Vagina (tissue), 2 donors: ENCODE measurements at regions not wholly inside any gene's neighbourhood (a gene's known extent, or its start where the extent isn't known, plus 50 kb on each side); places are given as distances from the start of the nearest gene placed in this dataset.

Experiments used
- DNase-seq, 2 donors: peaks; one replicate each; pipeline ENCODE4 v3.0.0-alpha.2; 2017; ENCODE audit errors: extremely low spot score in 2 of 2
- H3K27ac ChIP-seq: fragments of 200-600 bp; sonication (generic); one replicate; pipeline ENCODE4 v1.5.1; 2019
- H3K27me3 ChIP-seq: fragments of 200-600 bp; sonication (generic); one replicate; pipeline ENCODE4 v1.5.1; 2019
- H3K36me3 ChIP-seq, 2 donors: fragments of 200-600 bp; sonication (generic); one replicate each; pipeline ENCODE4 v1.5.1; 2017 to 2019
- H3K4me1 ChIP-seq: fragments of 200-600 bp; sonication (generic); one replicate; pipeline ENCODE4 v1.5.1; 2019
- H3K4me3 ChIP-seq, 2 donors: fragments of 200-600 bp; sonication (generic); 1 replicate in 1 of 2; 2 replicates in 1 of 2; pipeline ENCODE4 v1.5.1; 2016 to 2019
- H3K9me3 ChIP-seq: fragments of 200-600 bp; sonication (generic); one replicate; pipeline ENCODE4 v1.5.1; 2019
- CTCF ChIP-seq, 3 experiments: fragments of 450-650 bp in 2 of 3; fragments of 200-600 bp in 1 of 3; sonication (generic) in 1 of 3; IDR thresholded peaks; one replicate each; pipeline ENCODE4 v1.5.1; 2017 to 2019; ENCODE audit warnings: antibody characterized with exemption in 3 of 3, mild to moderate bottlenecking in 2 of 3, moderate library complexity in 2 of 3
- POLR2A ChIP-seq, 2 donors: fragments of 450-650 bp; IDR thresholded peaks; one replicate each; pipeline ENCODE4 v1.6.1; 2017; ENCODE audit warnings: antibody characterized with exemption in 2 of 2, mild to moderate bottlenecking in 2 of 2, moderate library complexity in 2 of 2
- POLR2AphosphoS5 ChIP-seq, 2 donors: sonication (generic); formaldehyde crosslinking; IDR thresholded peaks; one replicate each; pipeline ENCODE4 v1.9.0; 2017; ENCODE audit warnings: antibody characterized with exemption in 2 of 2, mild to moderate bottlenecking in 2 of 2, low read depth in 1 of 2; ENCODE audit not compliant: insufficient read depth in 1 of 2
- intact Hi-C: fragments of 100-400 bp; cut with DNase I; formaldehyde crosslinking; loops from one replicate; pipeline ENCODE4 v1.15.1; 2023

DNA sequence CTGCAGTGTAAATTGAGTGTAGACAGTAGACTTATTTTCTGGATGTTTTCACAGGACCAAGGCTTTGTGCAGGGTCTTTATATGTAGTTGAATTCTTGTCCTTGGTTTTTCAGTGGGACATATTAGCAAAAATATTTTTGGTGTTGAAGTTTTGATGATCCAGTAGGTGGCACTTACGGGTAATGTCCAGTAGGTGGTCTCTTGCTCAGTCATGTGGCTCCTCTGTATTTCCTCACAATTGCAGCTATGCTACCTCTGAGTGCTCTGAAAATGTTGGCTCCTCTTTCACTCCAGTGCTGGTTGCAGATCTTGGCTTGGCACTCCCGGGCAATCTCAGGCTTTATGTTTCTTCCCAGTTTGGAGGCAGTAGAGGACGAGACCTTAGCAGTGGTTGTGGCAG is 419.8 kb upstream of the AMOT start:
- intact Hi-C loops, result no loop called here

DNA sequence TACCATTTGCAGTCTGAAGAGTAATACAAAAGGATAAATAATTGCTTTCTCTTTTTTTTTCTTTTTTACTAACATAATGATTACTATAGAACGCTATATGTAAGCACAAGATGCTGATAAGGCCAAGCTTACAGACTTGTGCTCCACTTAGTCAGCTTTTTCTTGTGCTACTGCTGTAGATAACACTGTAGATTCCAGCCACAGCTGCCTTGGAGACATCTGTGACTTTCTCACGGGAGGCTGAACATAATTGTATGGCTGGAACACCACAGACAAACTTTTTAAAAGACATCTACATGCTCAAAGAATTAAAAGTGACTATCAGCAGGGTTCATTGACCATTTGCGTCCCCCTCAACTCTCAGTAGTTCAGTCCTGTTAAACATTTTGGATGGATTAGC is 381.7 kb upstream of the AMOT start:
- no peaks in the 10 kb centered on the region for H3K9me3 ChIP-seq
- no peaks in the 10 kb centered on the region for H3K27me3 ChIP-seq
- intact Hi-C loops, result no loop called here
- H3K4me3 ChIP-seq, result no peak overlapping the region
- H3K4me1 ChIP-seq, result no peaks in the 10 kb centered on the region
- no peak overlapping the region for H3K27ac ChIP-seq
- no peak for DNase-seq
- no peaks in the 10 kb centered on the region for H3K36me3 ChIP-seq
- TF ChIP-seq POLR2AphosphoS5 (IDR thresholded peaks at IDR 0.05; ENCODE audit: insufficient read depth in 1 of 2, low read depth in 1 of 2), result no peak
- TF ChIP-seq CTCF (IDR thresholded peaks at IDR 0.05), result no peak
- no peak for TF ChIP-seq POLR2A (IDR thresholded peaks at IDR 0.05)

More for the DNA sequence above, 419.8 kb upstream of the AMOT start:
- H3K4me3 ChIP-seq, result no peak overlapping the region
- no peak for DNase-seq
- H3K36me3 ChIP-seq, result no peaks in the 10 kb centered on the region
- no peak for TF ChIP-seq POLR2AphosphoS5 (IDR thresholded peaks at IDR 0.05; ENCODE audit: insufficient read depth in 1 of 2, low read depth in 1 of 2)
- no peak for TF ChIP-seq CTCF (IDR thresholded peaks at IDR 0.05)
- no peak for TF ChIP-seq POLR2A (IDR thresholded peaks at IDR 0.05)
- H3K4me1 ChIP-seq, result no peaks in the 10 kb centered on the region
- H3K27ac ChIP-seq, result no peak overlapping the region
- H3K9me3 ChIP-seq, result no peaks in the 10 kb centered on the region
- no peaks in the 10 kb centered on the region for H3K27me3 ChIP-seq

DNA sequence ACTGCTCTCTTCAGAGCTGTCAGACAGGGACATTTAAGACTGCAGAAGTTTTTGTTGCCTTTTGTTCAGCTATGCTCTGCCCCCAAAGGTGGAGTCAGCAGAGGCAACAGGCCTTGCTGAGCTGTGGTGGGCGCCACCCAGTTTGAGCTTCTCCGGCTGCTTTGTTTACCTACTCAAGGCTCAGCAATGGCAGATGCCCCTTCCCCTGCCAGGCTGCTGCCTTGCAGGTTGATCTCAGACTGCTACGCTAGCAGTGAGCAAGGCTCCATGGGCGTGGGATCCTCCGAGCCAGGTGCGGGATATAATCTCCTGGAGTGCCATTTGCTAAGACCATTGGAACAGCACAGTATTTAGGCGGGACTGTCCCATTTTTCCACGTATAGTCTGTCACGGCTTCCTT is 371.4 kb upstream of the AMOT start:
- H3K27ac ChIP-seq, result no peak overlapping the region
- intact Hi-C loops, result no loop called here
- no peak for TF ChIP-seq POLR2AphosphoS5 (IDR thresholded peaks at IDR 0.05; ENCODE audit: insufficient read depth in 1 of 2, low read depth in 1 of 2)
- TF ChIP-seq CTCF (IDR thresholded peaks at IDR 0.05), result no peak
- TF ChIP-seq POLR2A (IDR thresholded peaks at IDR 0.05), result no peak
- H3K9me3 ChIP-seq, result no peaks in the 10 kb centered on the region
- no peak overlapping the region for H3K4me3 ChIP-seq
- no peaks in the 10 kb centered on the region for H3K4me1 ChIP-seq
- H3K36me3 ChIP-seq, result no peaks in the 10 kb centered on the region
- no peak for DNase-seq
- no peaks in the 10 kb centered on the region for H3K27me3 ChIP-seq

- H3K4me1 ChIP-seq, result no peaks in the 10 kb centered on the region
- H3K4me3 ChIP-seq, result no peak overlapping the region
- H3K36me3 ChIP-seq, result no peaks in the 10 kb centered on the region
- no peaks in the 10 kb centered on the region for H3K9me3 ChIP-seq
- no peaks in the 10 kb centered on the region for H3K27me3 ChIP-seq
- H3K27ac ChIP-seq, result no peak overlapping the region
- no peak for TF ChIP-seq POLR2A (IDR thresholded peaks at IDR 0.05)
- TF ChIP-seq POLR2AphosphoS5 (IDR thresholded peaks at IDR 0.05; ENCODE audit: insufficient read depth in 1 of 2, low read depth in 1 of 2), result no peak
- TF ChIP-seq CTCF (IDR thresholded peaks at IDR 0.05), result no peak
- no peak for DNase-seq
- intact Hi-C loops, result no loop called here
Observed at GRCh38 chrX:113202601-113203000, 362.0 kb upstream of the AMOT start.

DNA sequence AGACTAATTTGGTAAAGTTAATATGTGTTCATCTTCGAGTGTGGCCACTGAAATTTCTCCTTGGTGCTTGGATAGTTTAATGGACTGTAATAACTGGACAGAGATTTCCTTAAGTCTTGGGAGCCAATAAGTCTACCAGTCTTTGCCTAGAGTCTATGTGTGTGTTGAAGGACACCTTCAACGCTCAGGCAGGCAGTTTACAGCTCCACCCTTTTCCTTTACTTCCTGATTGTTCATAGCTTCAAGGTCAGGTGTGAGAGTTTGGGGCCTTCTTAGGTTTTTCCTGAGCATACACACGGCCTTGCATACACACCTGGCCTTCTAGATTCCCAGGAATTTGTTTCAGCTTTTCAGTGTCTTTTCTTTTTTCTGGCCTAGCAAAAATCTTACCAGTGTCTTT is 355.3 kb upstream of the AMOT start:
- H3K27me3 ChIP-seq, result no peaks in the 10 kb centered on the region
- H3K4me1 ChIP-seq, result no peaks in the 10 kb centered on the region
- no peak overlapping the region for H3K27ac ChIP-seq
- no peak for DNase-seq
- no peaks in the 10 kb centered on the region for H3K36me3 ChIP-seq
- intact Hi-C loops, result no loop called here
- no peaks in the 10 kb centered on the region for H3K9me3 ChIP-seq
- TF ChIP-seq POLR2AphosphoS5 (IDR thresholded peaks at IDR 0.05; ENCODE audit: insufficient read depth in 1 of 2, low read depth in 1 of 2) (no peak), POLR2A (IDR thresholded peaks at IDR 0.05) (no peak), CTCF (IDR thresholded peaks at IDR 0.05) (no peak)
- no peak overlapping the region for H3K4me3 ChIP-seq
